Astrocyte (in vitro differentiated cells and primary cell): ENCODE measurements at regions not wholly inside any gene's neighbourhood (a gene's known extent, or its start where the extent isn't known, plus 50 kb on each side); places are given as distances from the start of the nearest gene placed in this dataset.

Source experiments
- DNase-seq: peaks from one replicate; pipeline ENCODE4 v3.0.0-alpha.2; 2010; ENCODE audit warnings: low read depth
- FAIRE-seq: peaks from 2 replicates; lab custom pipeline; 2011; peaks lifted over from hg19 to GRCh38; lab: Jason Lieb, UNC
- H2AFZ ChIP-seq: 2 replicates; pipeline ENCODE4 v1.6.0; 2012; ENCODE audit warnings: low read depth, low read length, inconsistent platforms
- H3K27ac ChIP-seq: 2 replicates; pipeline ENCODE4 v1.5.1; 2011; ENCODE audit warnings: low read depth, low read length, inconsistent platforms
- H3K27me3 ChIP-seq: 2 replicates; pipeline ENCODE4 v1.6.0; 2011; ENCODE audit warnings: low read length, inconsistent platforms; ENCODE audit not compliant: insufficient read depth
- H3K36me3 ChIP-seq: 2 replicates; pipeline ENCODE4 v1.5.1; 2011; ENCODE audit warnings: low read length, inconsistent platforms; ENCODE audit not compliant: insufficient read depth
- H3K4me1 ChIP-seq: 2 replicates; pipeline ENCODE4 v1.5.1; 2011; ENCODE audit warnings: low read length, inconsistent platforms; ENCODE audit not compliant: insufficient read depth
- H3K4me2 ChIP-seq: 2 replicates; pipeline ENCODE4 v1.6.0; 2012; ENCODE audit warnings: low read length, inconsistent platforms
- H3K4me3 ChIP-seq: 2 replicates; pipeline ENCODE4 v1.5.1; 2011; ENCODE audit warnings: low read depth, mild to moderate bottlenecking, low read length, inconsistent platforms; ENCODE audit not compliant: insufficient read depth
- H3K79me2 ChIP-seq: 2 replicates; pipeline ENCODE4 v1.6.0; 2012; ENCODE audit warnings: mild to moderate bottlenecking, low read length, inconsistent platforms; ENCODE audit not compliant: insufficient read depth
- H3K9ac ChIP-seq: 2 replicates; pipeline ENCODE4 v1.6.0; 2012; ENCODE audit warnings: mild to moderate bottlenecking, low read length, inconsistent platforms
- H3K9me3 ChIP-seq: 2 replicates; pipeline ENCODE4 v1.5.1; 2012; ENCODE audit warnings: low read depth, mild to moderate bottlenecking, low read length, inconsistent platforms; ENCODE audit not compliant: insufficient read depth
- H4K20me1 ChIP-seq: 2 replicates; pipeline ENCODE4 v1.6.0; 2012; ENCODE audit warnings: low read length, inconsistent platforms; ENCODE audit not compliant: insufficient read depth
- H3K27ac Mint-ChIP-seq: one replicate; pipeline ENCODE4 v1.8.0; 2021; ENCODE audit warnings: mild to moderate bottlenecking, mixed read lengths; ENCODE audit not compliant: unreplicated experiment
- H3K27me3 Mint-ChIP-seq: one replicate; pipeline ENCODE4 v1.8.0; 2021; ENCODE audit warnings: low read depth, mixed read lengths; ENCODE audit not compliant: unreplicated experiment
- H3K36me3 Mint-ChIP-seq: one replicate; pipeline ENCODE4 v1.8.0; 2021; ENCODE audit warnings: low read depth, mixed read lengths; ENCODE audit not compliant: unreplicated experiment
- H3K4me1 Mint-ChIP-seq: one replicate; pipeline ENCODE4 v1.8.0; 2021; ENCODE audit warnings: low read depth, mixed read lengths; ENCODE audit not compliant: unreplicated experiment
- H3K4me3 Mint-ChIP-seq: one replicate; pipeline ENCODE4 v1.8.0; 2021; ENCODE audit warnings: mild to moderate bottlenecking, moderate library complexity, mixed read lengths; ENCODE audit not compliant: unreplicated experiment
- H3K9me3 Mint-ChIP-seq: one replicate; pipeline ENCODE4 v1.8.0; 2021; ENCODE audit warnings: mild to moderate bottlenecking, mixed read lengths; ENCODE audit not compliant: unreplicated experiment
- EZH2 ChIP-seq: IDR thresholded peaks from 2 replicates; pipeline ENCODE4 v1.6.1; 2012; ENCODE audit warnings: mild to moderate bottlenecking, low read length, inconsistent platforms; ENCODE audit not compliant: insufficient read depth
- TF ChIP-seq, protein P1 (sequence below): IDR thresholded peaks from 2 replicates; pipeline ENCODE4 v1.5.1; 2011; ENCODE audit warnings: low read depth, mild to moderate bottlenecking, inconsistent platforms, low read length, moderate library complexity; ENCODE audit not compliant: insufficient read depth

DNA sequence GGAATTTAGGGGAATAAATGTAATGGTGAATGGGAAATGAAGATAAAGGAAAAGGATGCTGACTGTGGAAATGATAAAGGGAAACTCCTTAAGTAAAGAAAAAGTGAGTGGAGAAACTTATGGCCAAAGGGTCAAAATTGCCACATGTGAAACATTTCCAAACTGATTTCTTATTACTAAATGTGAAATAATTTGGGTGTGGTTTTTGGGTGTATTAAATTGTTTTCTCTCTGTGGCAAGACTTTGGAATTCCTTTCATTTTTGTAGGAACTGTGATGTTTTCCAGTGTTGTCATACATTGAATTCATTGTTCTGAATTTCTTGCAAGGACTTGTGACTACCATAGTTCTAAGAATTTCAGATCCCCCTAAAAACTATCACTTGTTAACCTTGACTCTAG is 1891.5 kb upstream of the SEL1L start:
- DNase-seq (peak; percentile 49), FAIRE-seq (peak; percentile 66)
- Histone ChIP-seq H3K9ac (no peak overlapping the region), H3K27me3 (no peaks in the 10 kb centered on the region), H3K4me3 (no peak overlapping the region), H3K4me2 (peak overlapping the region; percentile 2), H3K36me3 (no peaks in the 10 kb centered on the region), H3K9me3 (no peaks in the 10 kb centered on the region), H3K4me1 (no peaks in the 10 kb centered on the region), H4K20me1 (no peaks in the 10 kb centered on the region), H3K27ac (no peak overlapping the region), H2AFZ (no peak overlapping the region), H3K79me2 (no peaks in the 10 kb centered on the region)
- Mint-ChIP-seq H3K9me3 (no peaks in the 10 kb centered on the region), H3K36me3 (no peaks in the 10 kb centered on the region), H3K4me1 (peaks cover 18% of the 10 kb centered on the region), H3K27ac (peak overlapping the region; percentile 60), H3K27me3 (no peaks in the 10 kb centered on the region), H3K4me3 (no peak overlapping the region)
- TF ChIP-seq, protein P1, sequence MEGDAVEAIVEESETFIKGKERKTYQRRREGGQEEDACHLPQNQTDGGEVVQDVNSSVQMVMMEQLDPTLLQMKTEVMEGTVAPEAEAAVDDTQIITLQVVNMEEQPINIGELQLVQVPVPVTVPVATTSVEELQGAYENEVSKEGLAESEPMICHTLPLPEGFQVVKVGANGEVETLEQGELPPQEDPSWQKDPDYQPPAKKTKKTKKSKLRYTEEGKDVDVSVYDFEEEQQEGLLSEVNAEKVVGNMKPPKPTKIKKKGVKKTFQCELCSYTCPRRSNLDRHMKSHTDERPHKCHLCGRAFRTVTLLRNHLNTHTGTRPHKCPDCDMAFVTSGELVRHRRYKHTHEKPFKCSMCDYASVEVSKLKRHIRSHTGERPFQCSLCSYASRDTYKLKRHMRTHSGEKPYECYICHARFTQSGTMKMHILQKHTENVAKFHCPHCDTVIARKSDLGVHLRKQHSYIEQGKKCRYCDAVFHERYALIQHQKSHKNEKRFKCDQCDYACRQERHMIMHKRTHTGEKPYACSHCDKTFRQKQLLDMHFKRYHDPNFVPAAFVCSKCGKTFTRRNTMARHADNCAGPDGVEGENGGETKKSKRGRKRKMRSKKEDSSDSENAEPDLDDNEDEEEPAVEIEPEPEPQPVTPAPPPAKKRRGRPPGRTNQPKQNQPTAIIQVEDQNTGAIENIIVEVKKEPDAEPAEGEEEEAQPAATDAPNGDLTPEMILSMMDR: no peak
- no peak for TF ChIP-seq EZH2

DNA sequence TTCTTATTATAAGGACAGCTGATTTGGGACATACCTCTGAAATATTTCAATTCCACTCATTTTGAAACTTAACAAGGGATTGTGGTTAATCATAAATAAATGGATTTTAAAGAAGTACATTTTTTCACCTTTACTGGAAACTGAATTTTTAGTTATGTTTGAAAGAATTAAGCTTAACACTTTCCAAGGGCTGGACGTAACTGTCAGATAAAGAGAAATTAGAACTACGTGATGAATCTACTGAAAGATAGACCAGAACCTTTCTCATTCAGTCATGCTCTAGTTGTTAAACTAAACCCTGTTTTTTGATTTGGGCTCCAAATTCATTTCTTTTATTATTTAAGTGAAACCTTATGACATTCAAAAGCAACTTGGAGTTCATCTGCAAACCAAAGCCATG is 1892.1 kb upstream of the SEL1L start:
- no peak for DNase-seq
- H3K79me2 ChIP-seq: no peaks in the 10 kb centered on the region
- H3K36me3 ChIP-seq: no peaks in the 10 kb centered on the region
- no peaks in the 10 kb centered on the region for H3K4me1 ChIP-seq
- H3K4me2 ChIP-seq: no peak overlapping the region
- Mint-ChIP-seq H3K4me1 (peaks cover 18% of the 10 kb centered on the region), H3K4me3 (no peak overlapping the region), H3K9me3 (no peaks in the 10 kb centered on the region), H3K36me3 (no peaks in the 10 kb centered on the region), H3K27ac (no peak overlapping the region), H3K27me3 (no peaks in the 10 kb centered on the region)
- no peaks in the 10 kb centered on the region for H3K27me3 ChIP-seq
- no peak overlapping the region for H3K4me3 ChIP-seq
- TF ChIP-seq, protein P1: no peak
- no peak for TF ChIP-seq EZH2
- no peak overlapping the region for H2AFZ ChIP-seq
- H3K27ac ChIP-seq: no peak overlapping the region
- H4K20me1 ChIP-seq: no peaks in the 10 kb centered on the region
- H3K9me3 ChIP-seq: no peaks in the 10 kb centered on the region
- H3K9ac ChIP-seq: no peak overlapping the region
- FAIRE-seq: no peak

DNA sequence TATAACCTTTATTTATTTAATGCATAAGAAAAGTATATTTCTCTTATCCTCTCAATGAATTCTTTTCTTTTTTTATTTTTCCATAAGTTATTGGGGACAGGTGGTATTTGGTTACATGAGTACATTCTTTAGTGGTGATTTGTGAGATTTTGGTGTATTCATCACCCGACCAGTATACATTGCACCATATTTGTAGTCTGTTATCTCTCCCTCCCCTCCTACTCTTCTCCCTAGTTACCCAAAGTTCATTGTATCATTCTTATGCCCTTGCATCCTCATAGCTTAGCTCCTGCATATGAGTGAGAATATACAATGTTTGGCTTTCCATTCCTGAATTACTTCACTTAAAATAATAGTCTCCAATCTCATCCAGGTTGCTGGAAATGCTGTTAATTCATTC is 1900.0 kb upstream of the SEL1L start:
- H3K36me3 ChIP-seq: no peaks in the 10 kb centered on the region
- H3K4me3 ChIP-seq: no peak overlapping the region
- no peak overlapping the region for H3K27ac ChIP-seq
- H3K9me3 ChIP-seq: no peaks in the 10 kb centered on the region
- no peak overlapping the region for H2AFZ ChIP-seq
- no peak overlapping the region for H3K4me2 ChIP-seq
- H3K27me3 ChIP-seq: no peaks in the 10 kb centered on the region
- DNase-seq (no peak), FAIRE-seq (no peak)
- TF ChIP-seq EZH2: no peak
- TF ChIP-seq, protein P1: no peak
- H3K9me3 Mint-ChIP-seq: no peaks in the 10 kb centered on the region
- H3K4me1 Mint-ChIP-seq: no peaks in the 10 kb centered on the region
- H3K4me1 ChIP-seq: no peaks in the 10 kb centered on the region
- no peak overlapping the region for H3K27ac Mint-ChIP-seq
- H3K36me3 Mint-ChIP-seq: no peaks in the 10 kb centered on the region
- no peaks in the 10 kb centered on the region for H4K20me1 ChIP-seq
- H3K27me3 Mint-ChIP-seq: no peaks in the 10 kb centered on the region
- H3K9ac ChIP-seq: no peak overlapping the region
- no peak overlapping the region for H3K4me3 Mint-ChIP-seq
- H3K79me2 ChIP-seq: no peaks in the 10 kb centered on the region
